Kidney tubule cell (primary cell): ENCODE measurements at regions not wholly inside any gene's neighbourhood (a gene's known extent, or its start where the extent isn't known, plus 50 kb on each side); places are given as distances from the start of the nearest gene placed in this dataset.
A peak's percentile ranks its signal among the peaks of the same experiment; 100 is the strongest.
"Not testable (repeated sequence)": the region's sequence is repeated elsewhere in the genome, so short reads cannot be mapped to it uniquely, and the experiment has no call there.

Experiments
- DNase-seq: peaks from one replicate; pipeline ENCODE4 v3.0.0-alpha.2; 2018; ENCODE audit warnings: low spot score

- DNase-seq: no peak
Observed at GRCh38 chr17:16870253-16871245, 101.4 kb downstream of the TNFRSF13B start.

DNA sequence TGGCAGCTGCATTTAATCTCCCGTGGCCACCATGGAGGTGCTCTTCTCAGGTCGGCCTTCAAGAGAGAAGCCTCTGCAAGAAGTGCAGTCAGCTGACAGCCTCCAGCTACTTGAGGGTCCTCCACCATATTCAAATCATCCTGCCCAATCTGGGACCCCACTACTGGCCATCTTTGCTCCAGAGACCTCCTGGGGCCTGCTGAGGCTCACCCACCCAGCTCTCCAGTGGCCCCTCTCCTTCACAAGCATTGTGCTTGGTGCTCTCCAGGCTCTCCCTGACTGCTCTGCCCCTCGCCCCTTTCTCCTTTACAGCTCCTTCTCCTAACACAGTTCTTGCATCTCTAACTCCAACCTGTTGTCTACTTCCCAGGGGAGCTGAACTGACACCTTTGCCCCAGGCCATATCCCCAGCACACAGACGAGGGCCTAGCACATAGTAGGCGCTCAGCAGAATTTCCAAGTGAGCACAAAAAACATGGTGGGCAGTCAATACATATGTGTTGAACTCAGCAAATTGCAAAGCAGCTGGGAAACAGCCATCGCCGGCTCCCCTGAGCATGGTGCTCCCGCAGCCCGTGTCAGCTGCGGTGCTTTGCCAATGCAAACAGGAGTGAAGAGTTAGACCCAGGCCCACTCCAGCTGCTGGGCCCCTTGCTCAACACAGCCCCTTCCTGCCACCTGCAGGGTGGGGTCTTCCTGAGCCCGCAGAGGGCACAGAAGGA is 102.2 kb downstream of the TNFRSF13B start:
- DNase-seq: not testable (repeated sequence)

GRCh38 chr17:16868616-16869015 is 103.3 kb downstream of the TNFRSF13B start:
- DNase-seq: not testable (repeated sequence)

DNA sequence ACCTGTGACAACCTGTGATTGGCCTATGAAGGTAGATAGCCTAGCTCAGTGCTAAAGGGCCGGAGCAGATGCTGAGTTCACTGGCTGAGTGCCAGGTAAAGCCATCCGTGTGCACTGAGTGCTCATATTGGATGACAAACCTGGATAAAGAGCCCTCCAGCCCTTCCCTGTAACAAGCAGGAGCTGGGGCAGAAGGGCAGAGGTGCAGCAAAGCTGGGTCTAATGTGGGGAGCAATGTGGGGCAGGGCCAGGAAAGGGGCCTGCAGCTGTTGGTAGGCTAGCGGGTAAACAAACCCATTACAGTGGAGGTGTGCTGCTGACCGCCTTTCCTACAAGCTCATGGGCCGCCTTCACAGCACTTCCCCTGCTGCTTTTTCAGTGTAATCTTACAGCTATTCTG is 104.4 kb downstream of the TNFRSF13B start:
- DNase-seq: peak; percentile 17

DNA sequence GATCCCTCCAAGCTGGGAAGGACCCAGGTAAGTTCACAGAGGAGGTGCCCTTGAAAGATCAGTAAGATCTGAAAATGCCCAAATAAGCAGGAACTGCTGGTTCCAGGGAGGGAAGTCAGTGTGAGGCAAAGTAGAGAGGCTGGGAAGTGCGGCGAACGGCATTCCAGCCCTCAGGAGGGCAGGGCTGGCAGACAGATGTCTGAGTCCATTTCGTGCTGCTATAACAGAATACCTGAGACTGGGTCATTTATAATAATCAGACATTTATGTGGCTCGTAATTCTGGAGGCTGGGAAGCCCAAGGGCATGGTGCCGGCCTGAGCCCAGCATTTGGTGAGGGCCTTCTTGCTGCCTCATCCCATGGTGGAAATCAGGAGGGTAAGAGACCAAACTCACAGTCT is 105.1 kb downstream of the TNFRSF13B start:
- DNase-seq: not testable (repeated sequence)

DNA sequence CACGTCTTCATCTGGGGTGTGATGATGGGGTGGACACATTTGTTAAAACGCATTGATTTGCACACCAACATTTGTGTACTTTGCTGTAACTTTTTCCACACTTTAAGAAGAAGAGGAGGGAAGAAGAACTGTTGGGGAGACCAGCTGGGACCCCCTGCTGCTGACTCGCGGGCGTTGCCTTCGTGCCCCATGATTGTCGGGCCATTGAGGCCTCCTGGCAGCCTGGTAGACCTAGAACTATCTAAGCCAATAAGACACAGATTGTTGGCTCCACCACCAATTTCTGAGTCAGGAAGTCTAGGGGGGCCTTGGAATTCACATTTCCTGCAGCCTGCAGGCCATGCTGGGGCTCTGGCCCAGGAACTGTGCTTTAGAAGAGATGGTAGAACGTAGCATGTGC is 105.5 kb downstream of the TNFRSF13B start:
- no peak for DNase-seq

- DNase-seq: peak; percentile 47
Observed at GRCh38 chr17:16865704-16866103, 106.2 kb downstream of the TNFRSF13B start.

GRCh38 chr17:16865077-16865613 is 106.8 kb downstream of the TNFRSF13B start:
- DNase-seq: not testable (repeated sequence)

- DNase-seq: peak; percentile 76
Observed at GRCh38 chr17:16864462-16865076, 107.3 kb downstream of the TNFRSF13B start.

- DNase-seq: peak; percentile 52
Observed at GRCh38 chr17:16861152-16861551, 110.8 kb downstream of the TNFRSF13B start.

- DNase-seq: not testable (repeated sequence)
Observed at GRCh38 chr17:16860467-16860866, 111.5 kb downstream of the TNFRSF13B start.

DNA sequence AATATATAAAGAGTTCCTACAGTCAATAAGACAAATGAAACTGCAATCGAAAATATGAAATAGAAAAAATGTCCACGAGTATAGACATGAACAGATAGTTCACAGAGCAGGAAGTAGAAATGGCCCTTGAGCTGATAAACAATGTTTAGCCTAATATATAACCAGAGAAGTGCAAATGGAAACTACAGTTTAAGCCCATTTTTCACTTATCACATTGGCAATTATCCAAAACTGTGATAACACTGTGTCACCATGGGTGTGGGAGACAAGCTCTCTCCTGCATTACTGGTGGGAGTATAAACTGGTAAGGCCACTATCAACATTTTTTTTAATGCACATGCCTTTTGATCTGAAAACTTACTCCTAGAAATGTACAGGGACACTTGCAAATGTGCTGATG is 112.4 kb downstream of the TNFRSF13B start:
- DNase-seq: not testable (repeated sequence)

GRCh38 chr17:16857746-16858145 is 114.2 kb downstream of the TNFRSF13B start:
- not testable (repeated sequence) for DNase-seq

- DNase-seq: not testable (repeated sequence)
Observed at GRCh38 chr17:16856846-16857245, 115.1 kb downstream of the TNFRSF13B start.

GRCh38 chr17:16856171-16856570 is 115.7 kb downstream of the TNFRSF13B start:
- not testable (repeated sequence) for DNase-seq

- not testable (repeated sequence) for DNase-seq
Observed at GRCh38 chr17:16854636-16855035, 117.3 kb downstream of the TNFRSF13B start.

DNA sequence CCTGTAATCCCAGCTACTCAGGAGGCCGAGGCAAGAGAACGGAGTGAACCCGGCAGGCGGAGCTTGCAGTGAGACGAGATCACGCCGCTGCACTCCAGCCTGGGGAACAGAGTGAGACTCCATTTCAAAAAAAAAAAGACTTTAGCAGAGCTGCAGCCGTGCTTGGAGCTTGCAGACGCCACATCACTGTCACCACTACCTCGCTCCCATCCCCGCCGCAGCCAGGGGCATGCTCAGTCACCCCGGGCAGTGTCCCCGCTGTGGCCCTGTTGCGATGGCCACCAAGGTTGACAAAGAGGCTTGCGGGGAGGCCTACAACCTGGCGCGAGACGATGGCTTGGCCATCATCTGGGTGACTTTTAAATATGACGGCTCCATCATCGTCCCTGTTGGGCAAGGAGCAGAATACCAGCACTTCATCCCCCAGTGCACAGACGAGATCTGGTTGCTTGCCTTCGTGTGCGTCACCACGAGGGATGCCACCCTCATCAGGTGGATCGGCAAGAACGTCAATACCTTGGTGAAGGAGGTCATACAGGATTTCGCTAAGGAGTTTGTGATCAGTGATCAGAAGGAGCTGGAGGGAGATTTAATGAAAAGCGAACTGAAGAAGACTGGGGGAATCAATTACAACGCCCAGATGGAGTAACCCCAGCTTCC is 118.1 kb downstream of the TNFRSF13B start:
- DNase-seq: no peak

GRCh38 chr17:16849861-16850260 is 122.1 kb downstream of the TNFRSF13B start:
- not testable (repeated sequence) for DNase-seq

DNA sequence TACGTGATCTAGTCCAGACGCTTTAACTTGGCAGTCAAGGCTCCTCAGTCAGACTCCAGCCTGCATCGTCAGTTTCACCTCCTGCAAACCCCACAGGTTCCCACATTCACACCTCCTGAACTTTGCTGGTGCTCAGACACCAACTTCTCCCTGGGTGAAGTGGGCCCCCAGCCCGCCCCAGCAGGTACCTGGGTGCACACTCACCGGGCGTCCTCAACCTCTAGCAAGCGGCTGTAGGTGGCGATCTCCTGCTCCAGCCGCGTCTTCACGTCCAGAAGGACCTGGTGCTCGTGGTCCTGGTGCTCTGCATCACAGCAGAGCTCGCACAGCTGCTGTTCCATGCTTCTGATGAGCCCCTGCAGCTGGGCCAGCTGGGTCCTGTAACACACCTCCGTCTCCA is 122.9 kb downstream of the TNFRSF13B start:
- not testable (repeated sequence) for DNase-seq

DNA sequence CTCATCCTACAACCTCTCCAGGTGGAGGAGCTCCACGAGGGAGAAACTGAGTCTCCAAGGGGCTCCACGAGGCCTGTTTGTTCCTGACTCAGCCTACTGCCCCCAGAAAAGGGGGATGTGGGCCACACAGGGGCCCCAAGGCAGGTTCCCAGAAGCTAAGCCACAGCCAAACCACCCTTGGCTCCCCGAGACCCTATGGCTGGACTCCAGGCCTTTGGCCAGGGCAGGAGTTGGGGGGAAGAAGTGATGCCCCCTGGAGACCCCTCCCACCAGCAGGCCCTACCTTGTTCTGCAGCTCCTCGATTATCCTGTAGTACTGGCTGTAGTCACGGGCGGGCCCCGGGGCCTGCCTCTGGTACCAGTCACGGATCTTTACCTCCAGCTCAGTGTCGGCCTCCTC is 126.8 kb downstream of the TNFRSF13B start:
- not testable (repeated sequence) for DNase-seq

GRCh38 chr17:16844669-16845068 is 127.2 kb downstream of the TNFRSF13B start:
- DNase-seq: not testable (repeated sequence)
